ENCODE measurements at regions not wholly inside any gene's neighbourhood (a gene's known extent, or its start where the extent isn't known, plus 50 kb on each side); places are given as distances from the start of the nearest gene placed in this dataset.

GRCh38 chr14:104427131-104427851 is 152.3 kb upstream of the C14orf180 start:
- no peak overlapping the region for H3K4me2 ChIP-seq (ENCODE audit: low read length)
- H3K27me3 ChIP-seq (ENCODE audit: insufficient read depth, low read depth, low read length): no peaks in the 10 kb centered on the region
- H2AFZ ChIP-seq (ENCODE audit: low read depth, low read length): no peak overlapping the region
- H3K9me2 ChIP-seq (ENCODE audit: insufficient read depth, low read length): no peaks in the 10 kb centered on the region
- H3F3A ChIP-seq (ENCODE audit: insufficient read depth, low read length, poor library complexity, severe bottlenecking): no peaks in the 10 kb centered on the region
- no peaks in the 10 kb centered on the region for H4K20me1 ChIP-seq (ENCODE audit: insufficient read depth)
- TF ChIP-seq RAD21 (conservative IDR thresholded peaks at IDR 0.05): no peak
- no peak for TF ChIP-seq EP300 (conservative IDR thresholded peaks at IDR 0.05; ENCODE audit: poor library complexity, severe bottlenecking)
- no peak for TF ChIP-seq EZH2 (IDR thresholded peaks at IDR 0.05; ENCODE audit: borderline replicate concordance, insufficient read depth, low read length, poor library complexity, severe bottlenecking)
- TF ChIP-seq, protein P1, sequence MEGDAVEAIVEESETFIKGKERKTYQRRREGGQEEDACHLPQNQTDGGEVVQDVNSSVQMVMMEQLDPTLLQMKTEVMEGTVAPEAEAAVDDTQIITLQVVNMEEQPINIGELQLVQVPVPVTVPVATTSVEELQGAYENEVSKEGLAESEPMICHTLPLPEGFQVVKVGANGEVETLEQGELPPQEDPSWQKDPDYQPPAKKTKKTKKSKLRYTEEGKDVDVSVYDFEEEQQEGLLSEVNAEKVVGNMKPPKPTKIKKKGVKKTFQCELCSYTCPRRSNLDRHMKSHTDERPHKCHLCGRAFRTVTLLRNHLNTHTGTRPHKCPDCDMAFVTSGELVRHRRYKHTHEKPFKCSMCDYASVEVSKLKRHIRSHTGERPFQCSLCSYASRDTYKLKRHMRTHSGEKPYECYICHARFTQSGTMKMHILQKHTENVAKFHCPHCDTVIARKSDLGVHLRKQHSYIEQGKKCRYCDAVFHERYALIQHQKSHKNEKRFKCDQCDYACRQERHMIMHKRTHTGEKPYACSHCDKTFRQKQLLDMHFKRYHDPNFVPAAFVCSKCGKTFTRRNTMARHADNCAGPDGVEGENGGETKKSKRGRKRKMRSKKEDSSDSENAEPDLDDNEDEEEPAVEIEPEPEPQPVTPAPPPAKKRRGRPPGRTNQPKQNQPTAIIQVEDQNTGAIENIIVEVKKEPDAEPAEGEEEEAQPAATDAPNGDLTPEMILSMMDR (IDR thresholded peaks at IDR 0.05; ENCODE audit: poor library complexity, severe bottlenecking): no peak
- no peak for TF ChIP-seq MXI1 (conservative IDR thresholded peaks at IDR 0.05; ENCODE audit: poor library complexity, severe bottlenecking)
- no peak for TF ChIP-seq POLR2AphosphoS5 (IDR thresholded peaks at IDR 0.05)
- TF ChIP-seq SMC3 (conservative IDR thresholded peaks at IDR 0.05; ENCODE audit: poor library complexity): no peak
- TF ChIP-seq TAF1 (IDR thresholded peaks at IDR 0.05; ENCODE audit: low read depth): no peak
- TF ChIP-seq, protein P2, sequence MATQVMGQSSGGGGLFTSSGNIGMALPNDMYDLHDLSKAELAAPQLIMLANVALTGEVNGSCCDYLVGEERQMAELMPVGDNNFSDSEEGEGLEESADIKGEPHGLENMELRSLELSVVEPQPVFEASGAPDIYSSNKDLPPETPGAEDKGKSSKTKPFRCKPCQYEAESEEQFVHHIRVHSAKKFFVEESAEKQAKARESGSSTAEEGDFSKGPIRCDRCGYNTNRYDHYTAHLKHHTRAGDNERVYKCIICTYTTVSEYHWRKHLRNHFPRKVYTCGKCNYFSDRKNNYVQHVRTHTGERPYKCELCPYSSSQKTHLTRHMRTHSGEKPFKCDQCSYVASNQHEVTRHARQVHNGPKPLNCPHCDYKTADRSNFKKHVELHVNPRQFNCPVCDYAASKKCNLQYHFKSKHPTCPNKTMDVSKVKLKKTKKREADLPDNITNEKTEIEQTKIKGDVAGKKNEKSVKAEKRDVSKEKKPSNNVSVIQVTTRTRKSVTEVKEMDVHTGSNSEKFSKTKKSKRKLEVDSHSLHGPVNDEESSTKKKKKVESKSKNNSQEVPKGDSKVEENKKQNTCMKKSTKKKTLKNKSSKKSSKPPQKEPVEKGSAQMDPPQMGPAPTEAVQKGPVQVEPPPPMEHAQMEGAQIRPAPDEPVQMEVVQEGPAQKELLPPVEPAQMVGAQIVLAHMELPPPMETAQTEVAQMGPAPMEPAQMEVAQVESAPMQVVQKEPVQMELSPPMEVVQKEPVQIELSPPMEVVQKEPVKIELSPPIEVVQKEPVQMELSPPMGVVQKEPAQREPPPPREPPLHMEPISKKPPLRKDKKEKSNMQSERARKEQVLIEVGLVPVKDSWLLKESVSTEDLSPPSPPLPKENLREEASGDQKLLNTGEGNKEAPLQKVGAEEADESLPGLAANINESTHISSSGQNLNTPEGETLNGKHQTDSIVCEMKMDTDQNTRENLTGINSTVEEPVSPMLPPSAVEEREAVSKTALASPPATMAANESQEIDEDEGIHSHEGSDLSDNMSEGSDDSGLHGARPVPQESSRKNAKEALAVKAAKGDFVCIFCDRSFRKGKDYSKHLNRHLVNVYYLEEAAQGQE (IDR thresholded peaks at IDR 0.05; ENCODE audit: borderline replicate concordance): no peak
- H3K79me2 ChIP-seq (replicated peaks; ENCODE audit: insufficient read depth, low read length): no peaks in the 10 kb centered on the region
- no peak overlapping the region for H3K9ac ChIP-seq (ENCODE audit: low read length)
- H3K27ac ChIP-seq (ENCODE audit: low read length): no peak overlapping the region
- no peaks in the 10 kb centered on the region for H3K36me3 ChIP-seq (ENCODE audit: insufficient read depth, low read length)
- H3K9me3 ChIP-seq (ENCODE audit: low read length): no peaks in the 10 kb centered on the region
- no peak overlapping the region for H3K4me3 ChIP-seq (ENCODE audit: low read length)

DNA sequence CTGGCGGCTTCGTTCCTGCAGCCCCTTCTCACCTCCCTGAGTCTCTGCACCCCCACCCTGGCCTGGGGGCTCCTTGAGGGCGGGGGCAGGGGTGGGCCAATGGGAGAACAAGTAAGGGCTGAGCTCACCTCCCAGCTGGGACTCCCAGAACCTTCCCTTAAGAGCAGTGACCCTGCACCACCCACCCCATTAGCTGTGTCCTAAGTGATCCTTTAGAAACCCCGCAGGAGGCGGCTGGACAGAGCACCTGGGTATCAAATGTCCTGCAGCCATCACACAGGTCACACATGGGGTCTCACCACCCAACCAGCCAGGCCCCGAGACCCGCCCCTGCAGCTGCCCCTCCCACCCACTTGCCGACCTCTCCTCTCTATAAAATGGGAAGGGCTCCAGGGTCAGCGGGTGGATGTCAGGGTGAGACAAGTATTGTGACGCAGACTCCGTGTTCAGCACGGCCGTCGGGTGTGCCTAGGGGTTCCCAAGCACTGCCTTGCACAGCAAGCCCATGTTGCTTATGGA is 151.2 kb upstream of the C14orf180 start:
- no peaks in the 10 kb centered on the region for H3F3A ChIP-seq (ENCODE audit: insufficient read depth, low read length, poor library complexity, severe bottlenecking)
- H4K20me1 ChIP-seq (ENCODE audit: insufficient read depth): no peaks in the 10 kb centered on the region
- no peak overlapping the region for H3K27ac ChIP-seq (ENCODE audit: low read length)
- no peak overlapping the region for H3K9ac ChIP-seq (ENCODE audit: low read length)
- H3K27me3 ChIP-seq (ENCODE audit: insufficient read depth, low read depth, low read length): no peaks in the 10 kb centered on the region
- H2AFZ ChIP-seq (ENCODE audit: low read depth, low read length): no peak overlapping the region
- no peak overlapping the region for H3K4me3 ChIP-seq (ENCODE audit: low read length)
- H3K36me3 ChIP-seq (ENCODE audit: insufficient read depth, low read length): no peaks in the 10 kb centered on the region
- no peaks in the 10 kb centered on the region for H3K79me2 ChIP-seq (replicated peaks; ENCODE audit: insufficient read depth, low read length)
- TF ChIP-seq RAD21 (conservative IDR thresholded peaks at IDR 0.05): no peak
- no peak for TF ChIP-seq TAF1 (IDR thresholded peaks at IDR 0.05; ENCODE audit: low read depth)
- no peak for TF ChIP-seq POLR2AphosphoS5 (IDR thresholded peaks at IDR 0.05)
- TF ChIP-seq, protein P2 (IDR thresholded peaks at IDR 0.05; ENCODE audit: borderline replicate concordance): no peak
- no peak overlapping the region for H3K4me2 ChIP-seq (ENCODE audit: low read length)
- H3K9me2 ChIP-seq (ENCODE audit: insufficient read depth, low read length): no peaks in the 10 kb centered on the region
- no peaks in the 10 kb centered on the region for H3K9me3 ChIP-seq (ENCODE audit: low read length)
